Thyroid gland (tissue), 4 donors: ENCODE measurements at regions not wholly inside any gene's neighbourhood (a gene's known extent, or its start where the extent isn't known, plus 50 kb on each side); places are given as distances from the start of the nearest gene placed in this dataset.

Source experiments
- DNase-seq, 2 donors: peaks; one replicate each; pipeline ENCODE4 v3.0.0-alpha.2; 2019
- H3K27ac ChIP-seq, 3 donors: fragments of 200-600 bp; sonication (generic); 1 replicate in 2 of 3; 2 replicates in 1 of 3; pipeline ENCODE4 v1.5.1; 2016 to 2019; ENCODE audit warnings: mild to moderate bottlenecking in 1 of 3, moderate library complexity in 1 of 3
- H3K27me3 ChIP-seq: fragments of 200-600 bp; sonication (generic); one replicate; pipeline ENCODE4 v1.5.1; 2019
- H3K36me3 ChIP-seq, 2 donors: fragments of 200-600 bp; sonication (generic); one replicate each; pipeline ENCODE4 v1.5.1; 2016 to 2019
- H3K4me1 ChIP-seq, 2 donors: fragments of 200-600 bp; sonication (generic); one replicate each; pipeline ENCODE4 v1.5.1; 2017 to 2019
- H3K4me3 ChIP-seq, 3 donors: fragments of 200-600 bp; sonication (generic); replicated peaks in 1 of 3; 1 replicate in 2 of 3; 2 replicates in 1 of 3; pipeline ENCODE4 v1.5.1; 2016; ENCODE audit warnings: mild to moderate bottlenecking in 1 of 3
- H3K9me3 ChIP-seq: fragments of 200-600 bp; sonication (generic); one replicate; pipeline ENCODE4 v1.5.1; 2017
- CTCF ChIP-seq, 6 experiments: fragments of 200-600 bp in 3 of 6; fragments of 450-650 bp in 3 of 6; sonication (generic) in 3 of 6; IDR thresholded peaks; one replicate each; pipeline ENCODE4 v1.5.1; 2016 to 2019; ENCODE audit warnings: antibody characterized with exemption in 6 of 6, mild to moderate bottlenecking in 2 of 6, inconsistent platforms in 1 of 6, moderate library complexity in 1 of 6
- POLR2A ChIP-seq, 2 donors: fragments of 450-650 bp; IDR thresholded peaks; one replicate each; pipeline ENCODE4 v1.6.1; 2017; ENCODE audit warnings: antibody characterized with exemption in 2 of 2, mild to moderate bottlenecking in 2 of 2, moderate library complexity in 1 of 2
- WGBS, 2 donors: methylation state at CpG; one replicate each; pipeline ENCODE4 v1.1.5; 2017; 5-methylcytosine and 5-hydroxymethylcytosine counted together
- intact Hi-C: fragments of 100-400 bp; cut with DNase I; formaldehyde crosslinking; loops from one replicate; pipeline ENCODE4 v1.15.1; 2023

GRCh38 chr15:66911131-66911700 lies 154.2 kb upstream of the SMAD3 start:
- no peak for DNase-seq
- Histone ChIP-seq H3K9me3 (no peaks in the 10 kb centered on the region), H3K27ac (no peak overlapping the region), H3K36me3 (no peaks in the 10 kb centered on the region), H3K27me3 (no peaks in the 10 kb centered on the region), H3K4me3 (no peak overlapping the region), H3K4me1 (no peaks in the 10 kb centered on the region)
- 94 to 97% methylated on average over 12 to 13 of the region's 13 CpGs for WGBS, 2 donors
- no peak for TF ChIP-seq CTCF (IDR thresholded peaks at IDR 0.05)
- TF ChIP-seq POLR2A (IDR thresholded peaks at IDR 0.05) = no peak
- intact Hi-C loops = no loop called here

- no peak overlapping the region for H3K27ac ChIP-seq
- TF ChIP-seq POLR2A (IDR thresholded peaks at IDR 0.05) (no peak), CTCF (IDR thresholded peaks at IDR 0.05) (no peak)
- no peak overlapping the region for H3K4me3 ChIP-seq
- intact Hi-C loops = no loop called here
- 37 to 54% methylated on average over 7 of the region's 7 CpGs for WGBS, 2 donors
- no peaks in the 10 kb centered on the region for H3K4me1 ChIP-seq
- no peaks in the 10 kb centered on the region for H3K9me3 ChIP-seq
- H3K27me3 ChIP-seq = no peaks in the 10 kb centered on the region
- no peak for DNase-seq
- no peaks in the 10 kb centered on the region for H3K36me3 ChIP-seq
Measured at GRCh38 chr15:66912001-66912400, 153.4 kb upstream of the SMAD3 start.

GRCh38 chr15:66912441-66912840 lies 153.0 kb upstream of the SMAD3 start:
- H3K36me3 ChIP-seq = no peaks in the 10 kb centered on the region
- no peaks in the 10 kb centered on the region for H3K9me3 ChIP-seq
- H3K27me3 ChIP-seq = no peaks in the 10 kb centered on the region
- no peak for TF ChIP-seq POLR2A (IDR thresholded peaks at IDR 0.05)
- WGBS, 2 donors = 84 to 91% methylated on average over 7 of the region's 7 CpGs
- intact Hi-C loops = no loop called here
- no peaks in the 10 kb centered on the region for H3K4me1 ChIP-seq
- H3K4me3 ChIP-seq = no peak overlapping the region
- DNase-seq = no peak
- no peak overlapping the region for H3K27ac ChIP-seq

GRCh38 chr15:66917904-66918448 lies 147.4 kb upstream of the SMAD3 start:
- peaks cover 7 to 14% of the 10 kb centered on the region in 2 donors for H3K4me1 ChIP-seq
- DNase-seq = no peak
- H3K9me3 ChIP-seq = no peaks in the 10 kb centered on the region
- no peak overlapping the region for H3K27ac ChIP-seq
- no peaks in the 10 kb centered on the region for H3K36me3 ChIP-seq
- no peak overlapping the region for H3K4me3 ChIP-seq
- intact Hi-C loops = no loop called here
- TF ChIP-seq POLR2A (IDR thresholded peaks at IDR 0.05) = no peak
- no peak for TF ChIP-seq CTCF (IDR thresholded peaks at IDR 0.05)
- 94 to 97% methylated on average over 2 of the region's 2 CpGs for WGBS, 2 donors
- H3K27me3 ChIP-seq = no peaks in the 10 kb centered on the region

GRCh38 chr15:66919421-66919820 lies 146.0 kb upstream of the SMAD3 start:
- peak overlapping the region in 1 of 3 donors; percentile 15 for H3K27ac ChIP-seq

More at GRCh38 chr15:66919421-66919820, 146.0 kb upstream of the SMAD3 start:
- peaks cover 7 to 14% of the 10 kb centered on the region in 2 donors for H3K4me1 ChIP-seq
- peak; percentile 83 to 88 for DNase-seq
- H3K27me3 ChIP-seq = no peaks in the 10 kb centered on the region
- H3K4me3 ChIP-seq = no peak overlapping the region
- intact Hi-C loops = no loop called here
- no peaks in the 10 kb centered on the region for H3K9me3 ChIP-seq
- no peaks in the 10 kb centered on the region for H3K36me3 ChIP-seq
- WGBS, 2 donors = 21 to 35% methylated on average over 6 to 8 of the region's 8 CpGs
- no peak for TF ChIP-seq CTCF (IDR thresholded peaks at IDR 0.05)
- TF ChIP-seq POLR2A (IDR thresholded peaks at IDR 0.05) = no peak
